ENCODE measurements at regions not wholly inside any gene's neighbourhood (a gene's known extent, or its start where the extent isn't known, plus 50 kb on each side); places are given as distances from the start of the nearest gene placed in this dataset.

GRCh38 chr4:103324811-103325210 lies 126.7 kb upstream of the CENPE start:
- TF ChIP-seq EP300 (IDR thresholded peaks at IDR 0.05) (no peak), CTCF (IDR thresholded peaks at IDR 0.05) (no peak), POLR2A (IDR thresholded peaks at IDR 0.05) (no peak), POLR2AphosphoS5 (IDR thresholded peaks at IDR 0.05) (no peak)

Data from sigmoid colon (tissue), 4 donors.